Activated naive CD8-positive, alpha-beta T cell (primary cell): ENCODE measurements at regions not wholly inside any gene's neighbourhood (a gene's known extent, or its start where the extent isn't known, plus 50 kb on each side); places are given as distances from the start of the nearest gene placed in this dataset.

ENCODE experiments used
- H3K27ac Mint-ChIP-seq: one replicate; pipeline ENCODE4 v1.8.0; 2021; ENCODE audit warnings: mixed read lengths
- H3K27me3 Mint-ChIP-seq: one replicate; pipeline ENCODE4 v1.8.0; 2021; ENCODE audit warnings: mixed read lengths
- H3K36me3 Mint-ChIP-seq: one replicate; pipeline ENCODE4 v1.8.0; 2021; ENCODE audit warnings: mixed read lengths
- H3K4me1 Mint-ChIP-seq: one replicate; pipeline ENCODE4 v1.8.0; 2021; ENCODE audit warnings: low read depth, mixed read lengths
- H3K4me3 Mint-ChIP-seq: one replicate; pipeline ENCODE4 v1.8.0; 2021; ENCODE audit warnings: mild to moderate bottlenecking, mixed read lengths
- H3K9me3 Mint-ChIP-seq: one replicate; pipeline ENCODE4 v1.8.0; 2021; ENCODE audit warnings: low read depth, mixed read lengths

- Mint-ChIP-seq H3K27ac (no peak overlapping the region), H3K36me3 (no peaks in the 10 kb centered on the region), H3K4me1 (no peaks in the 10 kb centered on the region), H3K9me3 (no peaks in the 10 kb centered on the region), H3K27me3 (peaks cover 2% of the 10 kb centered on the region), H3K4me3 (no peak overlapping the region)
Observed at GRCh38 chr15:39465843-39466749, 114.8 kb upstream of the THBS1 start.

GRCh38 chr15:39466750-39467105 is 114.2 kb upstream of the THBS1 start:
- H3K27ac Mint-ChIP-seq = no peak overlapping the region
- H3K4me3 Mint-ChIP-seq = no peak overlapping the region
- no peaks in the 10 kb centered on the region for H3K36me3 Mint-ChIP-seq
- peaks cover 2% of the 10 kb centered on the region for H3K27me3 Mint-ChIP-seq
- no peaks in the 10 kb centered on the region for H3K9me3 Mint-ChIP-seq
- H3K4me1 Mint-ChIP-seq = no peaks in the 10 kb centered on the region

GRCh38 chr15:39468331-39468730 is 112.5 kb upstream of the THBS1 start:
- H3K4me1 Mint-ChIP-seq = no peaks in the 10 kb centered on the region
- H3K27me3 Mint-ChIP-seq = no peaks in the 10 kb centered on the region
- no peaks in the 10 kb centered on the region for H3K36me3 Mint-ChIP-seq
- no peaks in the 10 kb centered on the region for H3K9me3 Mint-ChIP-seq
- no peak overlapping the region for H3K4me3 Mint-ChIP-seq
- H3K27ac Mint-ChIP-seq = no peak overlapping the region

GRCh38 chr15:39468828-39469227 is 112.1 kb upstream of the THBS1 start:
- Mint-ChIP-seq H3K27me3 (no peaks in the 10 kb centered on the region), H3K27ac (no peak overlapping the region), H3K4me1 (no peaks in the 10 kb centered on the region), H3K4me3 (no peak overlapping the region), H3K36me3 (no peaks in the 10 kb centered on the region), H3K9me3 (no peaks in the 10 kb centered on the region)

- peaks cover 2% of the 10 kb centered on the region for H3K27me3 Mint-ChIP-seq
- H3K27ac Mint-ChIP-seq = no peak overlapping the region
- no peaks in the 10 kb centered on the region for H3K9me3 Mint-ChIP-seq
- H3K36me3 Mint-ChIP-seq = no peaks in the 10 kb centered on the region
- H3K4me1 Mint-ChIP-seq = no peaks in the 10 kb centered on the region
- H3K4me3 Mint-ChIP-seq = no peak overlapping the region
Observed at GRCh38 chr15:39471785-39472574, 108.9 kb upstream of the THBS1 start.

- no peaks in the 10 kb centered on the region for H3K9me3 Mint-ChIP-seq
- H3K27ac Mint-ChIP-seq = no peak overlapping the region
- H3K27me3 Mint-ChIP-seq = peaks cover 2% of the 10 kb centered on the region
- no peak overlapping the region for H3K4me3 Mint-ChIP-seq
- no peaks in the 10 kb centered on the region for H3K36me3 Mint-ChIP-seq
- H3K4me1 Mint-ChIP-seq = no peaks in the 10 kb centered on the region
Observed at GRCh38 chr15:39472621-39473297, 108.1 kb upstream of the THBS1 start.

- Mint-ChIP-seq H3K36me3 (no peaks in the 10 kb centered on the region), H3K9me3 (no peaks in the 10 kb centered on the region), H3K4me3 (no peak overlapping the region), H3K27me3 (peaks cover 2% of the 10 kb centered on the region), H3K27ac (no peak overlapping the region), H3K4me1 (no peaks in the 10 kb centered on the region)
Observed at GRCh38 chr15:39473298-39473947, 107.5 kb upstream of the THBS1 start.

- no peaks in the 10 kb centered on the region for H3K9me3 Mint-ChIP-seq
- peaks cover 2% of the 10 kb centered on the region for H3K27me3 Mint-ChIP-seq
- H3K4me1 Mint-ChIP-seq = no peaks in the 10 kb centered on the region
- no peaks in the 10 kb centered on the region for H3K36me3 Mint-ChIP-seq
- H3K4me3 Mint-ChIP-seq = no peak overlapping the region
- no peak overlapping the region for H3K27ac Mint-ChIP-seq
Observed at GRCh38 chr15:39474657-39475056, 106.2 kb upstream of the THBS1 start.

GRCh38 chr15:39478996-39479395 is 101.9 kb upstream of the THBS1 start:
- Mint-ChIP-seq H3K36me3 (no peaks in the 10 kb centered on the region), H3K27ac (no peak overlapping the region), H3K9me3 (no peaks in the 10 kb centered on the region), H3K4me3 (no peak overlapping the region), H3K4me1 (no peaks in the 10 kb centered on the region), H3K27me3 (peaks cover 3% of the 10 kb centered on the region)

- Mint-ChIP-seq H3K9me3 (no peaks in the 10 kb centered on the region), H3K27me3 (peaks cover 3% of the 10 kb centered on the region), H3K4me3 (no peak overlapping the region), H3K27ac (no peak overlapping the region), H3K36me3 (no peaks in the 10 kb centered on the region), H3K4me1 (no peaks in the 10 kb centered on the region)
Observed at GRCh38 chr15:39479911-39480310, 101.0 kb upstream of the THBS1 start.

GRCh38 chr15:39482459-39482858 is 98.4 kb upstream of the THBS1 start:
- peaks cover 1% of the 10 kb centered on the region for H3K27me3 Mint-ChIP-seq
- no peaks in the 10 kb centered on the region for H3K9me3 Mint-ChIP-seq
- no peak overlapping the region for H3K4me3 Mint-ChIP-seq
- H3K4me1 Mint-ChIP-seq = no peaks in the 10 kb centered on the region
- H3K36me3 Mint-ChIP-seq = no peaks in the 10 kb centered on the region
- no peak overlapping the region for H3K27ac Mint-ChIP-seq

GRCh38 chr15:39486621-39487457 is 94.0 kb upstream of the THBS1 start:
- Mint-ChIP-seq H3K9me3 (no peaks in the 10 kb centered on the region), H3K4me1 (no peaks in the 10 kb centered on the region), H3K27ac (no peak overlapping the region), H3K36me3 (no peaks in the 10 kb centered on the region), H3K4me3 (no peak overlapping the region), H3K27me3 (no peaks in the 10 kb centered on the region)

GRCh38 chr15:39487458-39487735 is 93.5 kb upstream of the THBS1 start:
- no peaks in the 10 kb centered on the region for H3K9me3 Mint-ChIP-seq
- H3K4me3 Mint-ChIP-seq = no peak overlapping the region
- no peaks in the 10 kb centered on the region for H3K36me3 Mint-ChIP-seq
- no peak overlapping the region for H3K27ac Mint-ChIP-seq
- peaks cover under 1% of the 10 kb centered on the region for H3K27me3 Mint-ChIP-seq
- H3K4me1 Mint-ChIP-seq = no peaks in the 10 kb centered on the region

GRCh38 chr15:39488516-39488915 is 92.4 kb upstream of the THBS1 start:
- no peaks in the 10 kb centered on the region for H3K36me3 Mint-ChIP-seq
- no peaks in the 10 kb centered on the region for H3K4me1 Mint-ChIP-seq
- no peak overlapping the region for H3K4me3 Mint-ChIP-seq
- H3K9me3 Mint-ChIP-seq = no peaks in the 10 kb centered on the region
- H3K27ac Mint-ChIP-seq = no peak overlapping the region
- H3K27me3 Mint-ChIP-seq = peaks cover 1% of the 10 kb centered on the region
